ENCODE measurements at regions not wholly inside any gene's neighbourhood (a gene's known extent, or its start where the extent isn't known, plus 50 kb on each side); places are given as distances from the start of the nearest gene placed in this dataset.

- no peaks in the 10 kb centered on the region for H3K27me3 ChIP-seq
- H3K9me3 ChIP-seq = no peaks in the 10 kb centered on the region
- no peaks in the 10 kb centered on the region for H3K36me3 ChIP-seq
- no peak overlapping the region for H3K4me3 ChIP-seq
- no peak for TF ChIP-seq POLR2AphosphoS5 (IDR thresholded peaks at IDR 0.05)
- TF ChIP-seq CTCF (IDR thresholded peaks at IDR 0.05) = no peak
- TF ChIP-seq POLR2A (IDR thresholded peaks at IDR 0.05) = no peak
- TF ChIP-seq EP300 (IDR thresholded peaks at IDR 0.05; ENCODE audit: low read depth) = no peak
- intact Hi-C loops (cut with DNase I; ENCODE audit: low total_unique reads) = no loop called here
- WGBS, 2 donors (ENCODE audit: low coverage in 1 of 2) = 73 to 80% methylated on average over 2 to 3 of the region's 3 CpGs
- no peak overlapping the region for H3K27ac ChIP-seq
- in situ Hi-C loops (cut with MboI; ENCODE audit: low pct_ligation_motif_present in 1 of 4, low pct_unique_long_range_greater_than_20kb in 1 of 4, low sequenced_read_pairs in 3 of 4) = no loop called here
- no peak for DNase-seq
- no peaks in the 10 kb centered on the region for H3K4me1 ChIP-seq
Measured at GRCh38 chr3:55341502-55342031, 145.5 kb downstream of the WNT5A start.

GRCh38 chr3:55339819-55340218, 147.3 kb downstream of the WNT5A start:
- in situ Hi-C loops (cut with MboI; ENCODE audit: low pct_ligation_motif_present in 1 of 4, low pct_unique_long_range_greater_than_20kb in 1 of 4, low sequenced_read_pairs in 3 of 4) (no loop called here), intact Hi-C loops (cut with DNase I; ENCODE audit: low total_unique reads) (no loop called here)
- H3K9me3 ChIP-seq = no peaks in the 10 kb centered on the region
- 63 to 72% methylated on average over 4 of the region's 4 CpGs for WGBS, 2 donors (ENCODE audit: low coverage in 1 of 2)
- H3K4me1 ChIP-seq = no peaks in the 10 kb centered on the region
- no peaks in the 10 kb centered on the region for H3K36me3 ChIP-seq
- H3K27me3 ChIP-seq = no peaks in the 10 kb centered on the region
- no peak for DNase-seq
- no peak overlapping the region for H3K27ac ChIP-seq
- no peak for TF ChIP-seq EP300 (IDR thresholded peaks at IDR 0.05; ENCODE audit: low read depth)
- TF ChIP-seq CTCF (IDR thresholded peaks at IDR 0.05) = no peak
- TF ChIP-seq POLR2A (IDR thresholded peaks at IDR 0.05) = no peak
- no peak for TF ChIP-seq POLR2AphosphoS5 (IDR thresholded peaks at IDR 0.05)
- no peak overlapping the region for H3K4me3 ChIP-seq

- Histone ChIP-seq H3K9me3 (no peaks in the 10 kb centered on the region), H3K4me3 (no peak overlapping the region), H3K4me1 (no peaks in the 10 kb centered on the region), H3K27me3 (no peaks in the 10 kb centered on the region), H3K27ac (no peak overlapping the region), H3K36me3 (no peaks in the 10 kb centered on the region)
- intact Hi-C loops (cut with DNase I; ENCODE audit: low total_unique reads) (no loop called here), in situ Hi-C loops (cut with MboI; ENCODE audit: low pct_ligation_motif_present in 1 of 4, low pct_unique_long_range_greater_than_20kb in 1 of 4, low sequenced_read_pairs in 3 of 4) (no loop called here)
- TF ChIP-seq CTCF (IDR thresholded peaks at IDR 0.05) (no peak), POLR2AphosphoS5 (IDR thresholded peaks at IDR 0.05) (no peak), POLR2A (IDR thresholded peaks at IDR 0.05) (no peak), EP300 (IDR thresholded peaks at IDR 0.05; ENCODE audit: low read depth) (no peak)
- WGBS, 2 donors (ENCODE audit: low coverage in 1 of 2) = 63 to 76% methylated on average over 1 to 3 of the region's 3 CpGs
- DNase-seq = no peak
Measured at GRCh38 chr3:55339390-55339789, 147.7 kb downstream of the WNT5A start.

GRCh38 chr3:55337641-55338180, 149.4 kb downstream of the WNT5A start:
- no peak for TF ChIP-seq CTCF (IDR thresholded peaks at IDR 0.05)
- no peak for TF ChIP-seq EP300 (IDR thresholded peaks at IDR 0.05; ENCODE audit: low read depth)
- TF ChIP-seq POLR2AphosphoS5 (IDR thresholded peaks at IDR 0.05) = no peak
- TF ChIP-seq POLR2A (IDR thresholded peaks at IDR 0.05) = no peak
- H3K4me1 ChIP-seq = no peaks in the 10 kb centered on the region
- in situ Hi-C loops (cut with MboI; ENCODE audit: low pct_ligation_motif_present in 1 of 4, low pct_unique_long_range_greater_than_20kb in 1 of 4, low sequenced_read_pairs in 3 of 4) = no loop called here
- H3K27me3 ChIP-seq = no peaks in the 10 kb centered on the region
- DNase-seq = no peak
- no peak overlapping the region for H3K27ac ChIP-seq
- 87 to 93% methylated on average over 7 to 10 of the region's 10 CpGs for WGBS, 2 donors (ENCODE audit: low coverage in 1 of 2)
- H3K4me3 ChIP-seq = no peak overlapping the region
- no peaks in the 10 kb centered on the region for H3K9me3 ChIP-seq
- intact Hi-C loops (cut with DNase I; ENCODE audit: low total_unique reads) = no loop called here
- H3K36me3 ChIP-seq = no peaks in the 10 kb centered on the region
